GM10266 (cell line): ENCODE measurements at regions not wholly inside any gene's neighbourhood (a gene's known extent, or its start where the extent isn't known, plus 50 kb on each side); places are given as distances from the start of the nearest gene placed in this dataset.

Experiments used
- DNase-seq: peaks from one replicate; pipeline ENCODE4 v3.0.0; 2012; ENCODE audit errors: extremely low spot score
- CTCF ChIP-seq: IDR thresholded peaks from 2 replicates; pipeline ENCODE4 v1.5.1; 2012; ENCODE audit warnings: mild to moderate bottlenecking, low read depth; ENCODE audit not compliant: control insufficient read depth, insufficient read depth; ENCODE audit errors: missing control alignments

GRCh38 chr12:116482179-116482578 lies 77.0 kb upstream of the MAP1LC3B2 start:
- no peak for DNase-seq
- TF ChIP-seq CTCF = no peak

DNA sequence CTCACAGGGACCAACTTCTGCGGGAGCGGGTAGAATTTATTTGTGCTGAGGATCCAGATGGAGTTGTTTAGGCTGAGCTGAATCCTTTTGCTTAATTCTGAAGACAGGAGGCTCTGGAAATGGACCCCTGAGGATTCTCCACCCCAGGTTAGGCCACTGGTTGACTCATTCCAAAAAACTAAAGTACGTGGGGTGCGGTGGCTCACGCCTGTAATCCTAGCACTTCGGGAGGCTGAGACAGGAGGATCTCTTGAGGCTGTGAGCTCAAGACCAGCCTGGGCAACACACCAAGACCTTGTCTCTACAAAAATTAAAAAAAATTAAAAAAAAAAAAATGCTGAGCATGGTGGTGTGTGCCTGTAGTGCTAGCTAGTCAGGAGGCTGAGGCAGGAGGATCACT lies 76.3 kb upstream of the MAP1LC3B2 start:
- no peak for DNase-seq
- TF ChIP-seq CTCF = no peak

- TF ChIP-seq CTCF = no peak
- no peak for DNase-seq
Measured at GRCh38 chr12:116483959-116484750, 75.0 kb upstream of the MAP1LC3B2 start.

DNA sequence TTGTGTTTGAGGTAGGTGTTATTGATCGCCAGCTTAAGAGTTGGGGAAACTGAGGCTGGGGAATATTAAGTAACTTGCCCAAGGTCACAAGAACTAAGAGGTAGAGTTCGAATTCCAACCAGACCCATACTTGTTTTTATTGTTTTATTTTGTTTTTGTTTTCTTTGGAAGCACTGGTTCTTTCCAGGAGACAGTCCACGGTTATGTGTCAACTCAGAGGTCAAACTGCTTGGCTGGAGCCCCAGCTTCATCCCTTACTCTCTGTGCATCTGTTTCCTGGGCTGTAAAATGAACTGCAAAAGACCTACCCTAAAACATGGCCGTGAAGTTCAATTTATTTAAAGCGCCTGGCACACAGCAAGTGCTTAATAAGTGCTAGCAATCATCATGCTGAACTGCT lies 74.4 kb upstream of the MAP1LC3B2 start:
- no peak for TF ChIP-seq CTCF
- DNase-seq = no peak

- DNase-seq = no peak
- no peak for TF ChIP-seq CTCF
Measured at GRCh38 chr12:116489116-116489515, 70.1 kb upstream of the MAP1LC3B2 start.

DNA sequence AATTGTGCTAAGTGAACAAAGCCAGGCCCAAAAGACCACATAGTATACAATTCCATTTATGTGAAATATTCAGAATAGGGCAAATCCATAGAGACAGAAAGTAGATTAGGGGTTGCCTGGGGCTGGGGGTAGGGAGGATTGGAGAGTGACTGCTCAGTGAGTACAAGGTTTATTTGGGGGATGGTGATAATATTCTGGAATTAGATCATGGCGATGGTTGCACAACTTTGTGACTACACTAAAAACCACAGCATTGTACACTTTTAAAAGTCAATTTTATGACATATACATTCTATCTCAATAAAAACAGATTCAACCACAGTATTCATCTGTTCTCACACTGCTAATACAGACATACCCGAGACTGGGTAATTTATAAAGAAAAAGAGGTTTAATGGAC lies 68.7 kb upstream of the MAP1LC3B2 start:
- no peak for TF ChIP-seq CTCF
- DNase-seq = no peak

DNA sequence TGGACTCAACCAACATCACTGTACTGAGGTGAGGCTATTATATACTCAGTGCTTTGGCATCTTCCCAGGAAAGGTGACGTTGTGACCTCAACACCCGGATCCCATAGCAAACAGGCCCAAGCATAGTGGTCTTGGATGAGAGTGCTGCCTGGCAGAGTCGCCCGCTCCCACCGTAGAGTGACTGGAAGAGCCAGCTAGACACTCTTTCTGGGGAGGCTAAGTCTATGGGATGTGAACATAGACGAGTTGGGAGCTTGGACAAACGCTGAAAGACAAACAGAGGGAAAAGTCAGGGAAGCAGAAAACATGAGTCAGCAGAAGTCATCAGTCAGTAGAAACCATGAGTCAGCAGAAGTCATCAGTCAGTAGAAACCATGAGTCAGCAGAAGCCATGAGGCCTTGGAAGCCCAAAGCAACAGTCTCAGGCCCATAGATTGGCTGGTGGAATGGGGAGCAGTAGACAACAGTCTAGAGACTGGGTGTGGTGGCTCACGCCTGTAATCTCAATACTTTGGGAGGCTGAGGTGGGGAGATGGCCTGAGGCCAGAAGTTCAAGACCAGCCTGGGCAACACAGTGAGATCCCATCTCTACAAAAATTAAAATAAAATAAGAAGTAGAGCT lies 66.4 kb upstream of the MAP1LC3B2 start:
- no peak for TF ChIP-seq CTCF
- no peak for DNase-seq
